IMR-90 (cell line): ENCODE measurements at regions not wholly inside any gene's neighbourhood (a gene's known extent, or its start where the extent isn't known, plus 50 kb on each side); places are given as distances from the start of the nearest gene placed in this dataset.

Experiments used
- ATAC-seq: fragments of 200-7000 bp; cut with Tn5 transposase; 2 replicates; pipeline ENCODE4 v1.9.1; 2020; ENCODE audit warnings: low read depth, mild to moderate bottlenecking, moderate library complexity
- BruUV-seq: library from RNA; stranded (reverse); fragments of 400-500 nt; replicated peaks from 2 replicates; lab custom pipeline; 2021; lab: Mats Ljungman, UMichigan
- CTCF ChIA-PET: fragments of 300-600 bp; formaldehyde crosslinking; extraction: SDS; loops from one replicate; lab custom pipeline; 2021; ENCODE audit warnings: antibody characterized with exemption; lab: Yijun Ruan, JAX
- POLR2A ChIA-PET: fragments of 300-600 bp; sonication (Branson Sonifier 250); formaldehyde crosslinking; loops from one replicate; lab custom pipeline; 2022; ENCODE audit warnings: antibody characterized with exemption; ENCODE audit not compliant: unreplicated experiment; lab: Charles Lee
- DNase-seq: peaks from one replicate; pipeline ENCODE4 v3.0.0; 2013
- H2AFZ ChIP-seq: replicated peaks from 2 replicates; pipeline ENCODE3; 2013; ENCODE audit warnings: low read length, mild to moderate bottlenecking; ENCODE audit not compliant: poor library complexity
- H2AK5ac ChIP-seq: 2 replicates; pipeline ENCODE4 v1.6.1; 2013; ENCODE audit warnings: low read depth, low read length, inconsistent platforms
- H2AK9ac ChIP-seq: replicated peaks from 2 replicates; pipeline ENCODE3; 2013; ENCODE audit warnings: mild to moderate bottlenecking, low read depth, low read length, moderate library complexity; ENCODE audit not compliant: poor library complexity
- H2BK120ac ChIP-seq: 2 replicates; pipeline ENCODE4 v1.6.1; 2013; ENCODE audit warnings: low read depth, low read length, inconsistent platforms
- H2BK15ac ChIP-seq: 3 replicates; pipeline ENCODE4 v1.6.1; 2013; ENCODE audit warnings: low read depth, low read length, inconsistent platforms
- H2BK20ac ChIP-seq: 2 replicates; pipeline ENCODE4 v1.6.1; 2013; ENCODE audit warnings: low read depth, mild to moderate bottlenecking, inconsistent platforms, low read length, moderate library complexity
- H2BK5ac ChIP-seq: 2 replicates; pipeline ENCODE4 v1.6.1; 2013; ENCODE audit warnings: mild to moderate bottlenecking, low read depth, low read length, inconsistent platforms; ENCODE audit not compliant: poor library complexity, severe bottlenecking
- H3K14ac ChIP-seq: replicated peaks from 2 replicates; pipeline ENCODE4 v1.6.1; 2013; ENCODE audit warnings: low read depth, low read length, inconsistent platforms
- H3K18ac ChIP-seq: 2 replicates; pipeline ENCODE4 v1.6.1; 2013; ENCODE audit warnings: low read depth, low read length, control low read depth
- H3K23ac ChIP-seq: 2 replicates; pipeline ENCODE4 v1.6.1; 2013; ENCODE audit warnings: low read depth, low read length, inconsistent platforms
- H3K27ac ChIP-seq: 2 replicates; pipeline ENCODE4 v1.5.1; 2013; ENCODE audit warnings: mild to moderate bottlenecking, control low read depth, low read length; ENCODE audit not compliant: insufficient read depth
- H3K27me3 ChIP-seq: 2 replicates; pipeline ENCODE4 v1.6.1; 2013; ENCODE audit warnings: low read length; ENCODE audit not compliant: control insufficient read depth, insufficient read depth
- H3K36me3 ChIP-seq: 2 replicates; pipeline ENCODE4 v1.6.1; 2013; ENCODE audit warnings: low read length, mixed read lengths; ENCODE audit not compliant: control insufficient read depth, insufficient read depth
- H3K4ac ChIP-seq: 2 replicates; pipeline ENCODE4 v1.6.1; 2013; ENCODE audit warnings: low read depth, low read length, inconsistent platforms
- H3K4me1 ChIP-seq: 2 replicates; pipeline ENCODE4 v1.6.1; 2013; ENCODE audit warnings: low read length, mixed read lengths; ENCODE audit not compliant: control insufficient read depth, insufficient read depth
- H3K4me2 ChIP-seq: 2 replicates; pipeline ENCODE4 v1.6.1; 2013; ENCODE audit warnings: low read depth, mild to moderate bottlenecking, control low read depth, low read length, moderate library complexity
- H3K4me3 ChIP-seq: 2 replicates; pipeline ENCODE4 v1.5.1; 2013; ENCODE audit warnings: low read depth, mild to moderate bottlenecking, control low read depth, low read length, moderate library complexity; ENCODE audit not compliant: insufficient read depth
- H3K56ac ChIP-seq: 2 replicates; pipeline ENCODE4 v1.6.1; 2013; ENCODE audit warnings: low read length, inconsistent platforms; ENCODE audit not compliant: insufficient read depth; ENCODE audit errors: extremely low read depth
- H3K79me1 ChIP-seq, 2 experiments: 2 replicates each; pipeline ENCODE4 v1.6.1; 2013; ENCODE audit warnings: low read length in 2 of 2, inconsistent platforms in 1 of 2, low read depth in 1 of 2
- H3K9ac ChIP-seq: 2 replicates; pipeline ENCODE4 v1.6.1; 2013; ENCODE audit warnings: low read depth, low read length, control low read depth
- H3K9me1 ChIP-seq: 2 replicates; pipeline ENCODE4 v1.6.1; 2013; ENCODE audit warnings: low read length, inconsistent platforms; ENCODE audit not compliant: insufficient read depth
- H3K9me3 ChIP-seq: 2 replicates; pipeline ENCODE4 v1.6.1; 2013; ENCODE audit warnings: low read length; ENCODE audit not compliant: control insufficient read depth, insufficient read depth
- H4K20me1 ChIP-seq: 2 replicates; pipeline ENCODE4 v1.6.1; 2013; ENCODE audit warnings: low read length, inconsistent platforms; ENCODE audit not compliant: insufficient read depth
- H4K5ac ChIP-seq: 2 replicates; pipeline ENCODE4 v1.6.1; 2013; ENCODE audit warnings: mild to moderate bottlenecking, low read depth, low read length, control low read depth
- H4K8ac ChIP-seq, 2 experiments: 2 replicates each; pipeline ENCODE4 v1.6.1; 2013; ENCODE audit warnings: low read depth in 2 of 2, low read length in 2 of 2, control low read depth in 1 of 2, inconsistent platforms in 1 of 2
- H4K91ac ChIP-seq: 2 replicates; pipeline ENCODE4 v1.6.1; 2013; ENCODE audit warnings: low read depth, low read length, inconsistent platforms; ENCODE audit not compliant: insufficient read depth
- BHLHE40 ChIP-seq: fragments of 150-350 bp; IDR thresholded peaks from 2 replicates; pipeline ENCODE4 v1.6.1; 2016; ENCODE audit warnings: mild to moderate bottlenecking, low read depth, low read length
- CEBPB ChIP-seq: IDR thresholded peaks from 2 replicates; pipeline ENCODE4 v1.6.1; 2012; ENCODE audit warnings: low read depth, low read length, improper control_type of control experiment
- CHD1 ChIP-seq: IDR thresholded peaks from 2 replicates; pipeline ENCODE4 v1.6.1; 2012; ENCODE audit warnings: low read depth, low read length, improper control_type of control experiment
- ELK1 ChIP-seq: fragments of 150-350 bp; IDR thresholded peaks from 2 replicates; pipeline ENCODE4 v1.6.1; 2016; ENCODE audit warnings: low read depth, mild to moderate bottlenecking, low read length, moderate library complexity, borderline replicate concordance
- FOS ChIP-seq: fragments of 150-350 bp; IDR thresholded peaks from 2 replicates; pipeline ENCODE4 v1.6.1; 2016; ENCODE audit warnings: low read depth, low read length
- MAFK ChIP-seq: IDR thresholded peaks from 2 replicates; pipeline ENCODE4 v1.6.1; 2012; ENCODE audit warnings: low read depth, low read length, improper control_type of control experiment
- MXI1 ChIP-seq: IDR thresholded peaks from 2 replicates; pipeline ENCODE4 v1.6.1; 2012; ENCODE audit warnings: low read depth, mild to moderate bottlenecking, low read length, moderate library complexity, borderline replicate concordance
- POLR2A ChIP-seq: IDR thresholded peaks from 2 replicates; pipeline ENCODE4 v1.6.1; 2012; ENCODE audit warnings: mild to moderate bottlenecking, low read depth, low read length
- RAD21 ChIP-seq: IDR thresholded peaks from 2 replicates; pipeline ENCODE4 v1.6.1; 2012; ENCODE audit warnings: low read length, improper control_type of control experiment
- RFX5 ChIP-seq: IDR thresholded peaks from 2 replicates; pipeline ENCODE4 v1.8.0; 2012; ENCODE audit warnings: low read depth, mild to moderate bottlenecking, low read length, moderate library complexity
- WGBS, 2 experiments: methylation state at CpG; one replicate each; pipeline versions ENCODE4 v1.1.5 to v1.1.7; 2013; ENCODE audit warnings: missing lambda C conversion rate in 2 of 2; ENCODE audit not compliant: insufficient read length in 1 of 2; ENCODE audit errors: extremely low coverage in 2 of 2; 5-methylcytosine and 5-hydroxymethylcytosine counted together
- dilution Hi-C: fragments of 300-500 bp; cut with HindIII; formaldehyde crosslinking; loops from one replicate; pipeline ENCODE4 v1.14.3; 2018; ENCODE audit warnings: low sequenced_read_pairs; ENCODE audit not compliant: unreplicated experiment
- in situ Hi-C: fragments of 300-500 bp; cut with MboI; formaldehyde crosslinking; loops from 3 replicates; pipeline ENCODE4 v1.14.3; 2019; ENCODE audit warnings: low sequenced_read_pairs, inconsistent platforms, mixed read lengths
- intact Hi-C: fragments of 100-400 bp; cut with micrococcal nuclease; formaldehyde crosslinking; loops from 2 replicates; pipeline ENCODE4 v1.10.0; 2022

GRCh38 chr12:69150796-69151127, 88.6 kb upstream of the CPSF6 start:
- no peaks in the 10 kb centered on the region for H3K79me1 ChIP-seq
- dilution Hi-C loops (no loop called here), in situ Hi-C loops (no loop called here), intact Hi-C loops (loop anchor here (5.0 to 10.0 kb wide), 2 partner anchors 102 to 424 kb away; no protein-coding TSS in a partner anchor)
- no peaks in the 10 kb centered on the region for H3K36me3 ChIP-seq
- no peak overlapping the region for H3K27ac ChIP-seq
- no peaks in the 10 kb centered on the region for H3K9me3 ChIP-seq
- no peak overlapping the region for H2AFZ ChIP-seq
- no peaks in the 10 kb centered on the region for H3K9me1 ChIP-seq
- H2BK20ac ChIP-seq, result no peak overlapping the region
- BruUV-seq, result no TSS peak
- ChIA-PET CTCF (no interaction called here), POLR2A (no interaction called here)
- H3K9ac ChIP-seq, result no peak overlapping the region
- H3K4me3 ChIP-seq, result no peak overlapping the region
- no peak overlapping the region for H3K4ac ChIP-seq
- no peaks in the 10 kb centered on the region for H4K20me1 ChIP-seq
- no peak overlapping the region for H4K5ac ChIP-seq
- H2BK120ac ChIP-seq, result no peak overlapping the region
- H3K14ac ChIP-seq, result no peak overlapping the region
- H2BK5ac ChIP-seq, result no peak overlapping the region
- no peak overlapping the region for H4K8ac ChIP-seq
- no CpG with 5 or more reads among the region's 2 CpGs for WGBS, 2 experiments
- DNase-seq (no peak), ATAC-seq (no peak)
- H3K56ac ChIP-seq, result no peak overlapping the region
- TF ChIP-seq POLR2A, result no peak
- no peak for TF ChIP-seq MXI1
- no peak for TF ChIP-seq RFX5
- TF ChIP-seq RAD21, result no peak
- no peak for TF ChIP-seq CHD1
- TF ChIP-seq BHLHE40, result no peak
- TF ChIP-seq FOS, result no peak
- no peak for TF ChIP-seq MAFK
- TF ChIP-seq ELK1, result no peak
- TF ChIP-seq CEBPB, result no peak
- H3K18ac ChIP-seq, result no peak overlapping the region
- peaks cover 4% of the 10 kb centered on the region; the same call in 1 of the 2 replicates for H3K27me3 ChIP-seq
- H2AK5ac ChIP-seq, result no peak overlapping the region
- no peaks in the 10 kb centered on the region; the same call in 1 of the 2 replicates for H3K4me1 ChIP-seq
- H4K91ac ChIP-seq, result no peak overlapping the region
- H3K23ac ChIP-seq, result no peak overlapping the region
- H2AK9ac ChIP-seq, result no peak overlapping the region
- no peak overlapping the region for H2BK15ac ChIP-seq
- H3K4me2 ChIP-seq, result no peak overlapping the region
